Activated CD4-positive, alpha-beta T cell treated with anti-CD3 and anti-CD28 coated beads for 36 hours (primary cell): ENCODE measurements at regions not wholly inside any gene's neighbourhood (a gene's known extent, or its start where the extent isn't known, plus 50 kb on each side); places are given as distances from the start of the nearest gene placed in this dataset.

Source experiments
- ATAC-seq: fragments of 200-7000 bp; cut with Tn5 transposase; one replicate; pipeline ENCODE4 v1.10.0; 2021; ENCODE audit warnings: mild to moderate bottlenecking, moderate library complexity
- CTCF ChIA-PET: fragments of 350-600 bp; sonication (Branson Sonifier 250); formaldehyde crosslinking; loops from one replicate; lab custom pipeline; 2021; ENCODE audit warnings: antibody characterized with exemption; lab: Charles Lee
- POLR2A ChIA-PET: fragments of 350-600 bp; sonication (Branson Sonifier 250); formaldehyde crosslinking; loops from one replicate; lab custom pipeline; 2021; ENCODE audit warnings: antibody characterized with exemption, inconsistent platforms; lab: Charles Lee
- DNase-seq: peaks from one replicate; pipeline ENCODE4 v3.0.0-alpha.2; 2020
- H3K27ac Mint-ChIP-seq: one replicate; pipeline ENCODE4 v1.8.0; 2021; ENCODE audit warnings: mixed read lengths
- H3K27me3 Mint-ChIP-seq: one replicate; pipeline ENCODE4 v1.8.0; 2021; ENCODE audit warnings: mixed read lengths
- H3K36me3 Mint-ChIP-seq: one replicate; pipeline ENCODE4 v1.8.0; 2021; ENCODE audit warnings: low read depth, mixed read lengths
- H3K4me1 Mint-ChIP-seq: one replicate; pipeline ENCODE4 v1.8.0; 2021; ENCODE audit warnings: mixed read lengths
- H3K4me3 Mint-ChIP-seq: one replicate; pipeline ENCODE4 v1.8.0; 2021; ENCODE audit warnings: mild to moderate bottlenecking, moderate library complexity, mixed read lengths
- H3K9me3 Mint-ChIP-seq: one replicate; pipeline ENCODE4 v1.8.0; 2021; ENCODE audit warnings: low read depth, mixed read lengths
- intact Hi-C, 2 experiments: fragments of 100-400 bp; cut with DNase I in 1 of 2; cut with micrococcal nuclease in 1 of 2; formaldehyde crosslinking; loops; one replicate each; pipeline versions ENCODE4 v1.14.2 to v1.15.1; 2022 to 2024; cut with DNase I, micrococcal nuclease

- no peak for DNase-seq
- H3K9me3 Mint-ChIP-seq, result no peaks in the 10 kb centered on the region
- intact Hi-C loops, result no loop called here
These were observed 309.2 kb upstream of the SPTLC3 start for GRCh38 chr20:12699374-12700228.

GRCh38 chr20:12700701-12701100, 308.1 kb upstream of the SPTLC3 start:
- Mint-ChIP-seq H3K9me3 (no peaks in the 10 kb centered on the region), H3K36me3 (no peaks in the 10 kb centered on the region), H3K4me3 (no peak overlapping the region), H3K27ac (no peak overlapping the region), H3K4me1 (no peaks in the 10 kb centered on the region), H3K27me3 (no peaks in the 10 kb centered on the region)
- intact Hi-C loops, result no loop called here
- DNase-seq, result no peak
- ChIA-PET CTCF (no interaction called here), POLR2A (no interaction called here)
- no peak for ATAC-seq

More at GRCh38 chr20:12699374-12700228, 309.2 kb upstream of the SPTLC3 start:
- ChIA-PET POLR2A (no interaction called here), CTCF (no interaction called here)
- H3K27me3 Mint-ChIP-seq, result no peaks in the 10 kb centered on the region
- H3K27ac Mint-ChIP-seq, result no peak overlapping the region
- H3K36me3 Mint-ChIP-seq, result no peaks in the 10 kb centered on the region
- no peaks in the 10 kb centered on the region for H3K4me1 Mint-ChIP-seq
- ATAC-seq, result no peak
- no peak overlapping the region for H3K4me3 Mint-ChIP-seq

GRCh38 chr20:12702312-12702711, 306.5 kb upstream of the SPTLC3 start:
- ChIA-PET CTCF (interaction anchor here (0.6 kb wide), 1 partner anchor 11 kb away, joined by 3 read pairs; no protein-coding TSS in a partner anchor), POLR2A (no interaction called here)
- no peaks in the 10 kb centered on the region for H3K27me3 Mint-ChIP-seq
- no peak overlapping the region for H3K27ac Mint-ChIP-seq
- H3K9me3 Mint-ChIP-seq, result no peaks in the 10 kb centered on the region
- ATAC-seq (no peak), DNase-seq (no peak)
- no peaks in the 10 kb centered on the region for H3K36me3 Mint-ChIP-seq
- no peaks in the 10 kb centered on the region for H3K4me1 Mint-ChIP-seq
- H3K4me3 Mint-ChIP-seq, result no peak overlapping the region
- intact Hi-C loops, result no loop called here

GRCh38 chr20:12715371-12715770, 293.4 kb upstream of the SPTLC3 start:
- Mint-ChIP-seq H3K4me3 (no peak overlapping the region), H3K36me3 (no peaks in the 10 kb centered on the region), H3K27me3 (no peaks in the 10 kb centered on the region), H3K27ac (no peak overlapping the region), H3K4me1 (no peaks in the 10 kb centered on the region), H3K9me3 (no peaks in the 10 kb centered on the region)
- intact Hi-C loops, result loop anchor here in 1 of 2 experiments (10.0 kb wide), 1 partner anchor 61 kb away; no protein-coding TSS in a partner anchor
- no peak for DNase-seq
- no peak for ATAC-seq
- POLR2A ChIA-PET, result no interaction called here
- CTCF ChIA-PET, result no interaction called here

GRCh38 chr20:12715991-12716680, 292.6 kb upstream of the SPTLC3 start:
- H3K27me3 Mint-ChIP-seq, result no peaks in the 10 kb centered on the region
- intact Hi-C loops, result loop anchor here in 1 of 2 experiments (10.0 kb wide), 1 partner anchor 61 kb away; no protein-coding TSS in a partner anchor

GRCh38 chr20:12717061-12717460, 291.7 kb upstream of the SPTLC3 start:
- ATAC-seq (no peak), DNase-seq (no peak)
- Mint-ChIP-seq H3K4me1 (no peaks in the 10 kb centered on the region), H3K9me3 (no peaks in the 10 kb centered on the region), H3K4me3 (no peak overlapping the region), H3K36me3 (no peaks in the 10 kb centered on the region), H3K27ac (no peak overlapping the region), H3K27me3 (no peaks in the 10 kb centered on the region)
- ChIA-PET POLR2A (no interaction called here), CTCF (no interaction called here)
- intact Hi-C loops, result loop anchor here in 1 of 2 experiments (10.0 kb wide), 1 partner anchor 62 kb away; no protein-coding TSS in a partner anchor

More at GRCh38 chr20:12715991-12716680, 292.6 kb upstream of the SPTLC3 start:
- Mint-ChIP-seq H3K4me1 (no peaks in the 10 kb centered on the region), H3K9me3 (no peaks in the 10 kb centered on the region), H3K4me3 (no peak overlapping the region), H3K27ac (no peak overlapping the region), H3K36me3 (no peaks in the 10 kb centered on the region)
- ChIA-PET CTCF (no interaction called here), POLR2A (no interaction called here)
- ATAC-seq (no peak), DNase-seq (no peak)

GRCh38 chr20:12718619-12719018, 290.2 kb upstream of the SPTLC3 start:
- Mint-ChIP-seq H3K27me3 (no peaks in the 10 kb centered on the region), H3K4me3 (no peak overlapping the region), H3K36me3 (no peaks in the 10 kb centered on the region), H3K4me1 (no peaks in the 10 kb centered on the region), H3K9me3 (no peaks in the 10 kb centered on the region), H3K27ac (no peak overlapping the region)
- POLR2A ChIA-PET, result no interaction called here
- CTCF ChIA-PET, result no interaction called here
- intact Hi-C loops, result loop anchor here in 1 of 2 experiments (10.0 kb wide), 1 partner anchor 64 kb away; no protein-coding TSS in a partner anchor
- DNase-seq, result no peak
- no peak for ATAC-seq

- no peaks in the 10 kb centered on the region for H3K27me3 Mint-ChIP-seq
- DNase-seq, result no peak
- no peaks in the 10 kb centered on the region for H3K4me1 Mint-ChIP-seq
- H3K27ac Mint-ChIP-seq, result no peak overlapping the region
- H3K9me3 Mint-ChIP-seq, result peaks cover 2% of the 10 kb centered on the region
- ChIA-PET POLR2A (no interaction called here), CTCF (no interaction called here)
- no peaks in the 10 kb centered on the region for H3K36me3 Mint-ChIP-seq
- intact Hi-C loops, result no loop called here
- no peak overlapping the region for H3K4me3 Mint-ChIP-seq
- ATAC-seq, result no peak
These were observed 287.1 kb upstream of the SPTLC3 start for GRCh38 chr20:12721636-12722035.

- no peak for ATAC-seq
- H3K27me3 Mint-ChIP-seq, result no peaks in the 10 kb centered on the region
- H3K36me3 Mint-ChIP-seq, result no peaks in the 10 kb centered on the region
- H3K27ac Mint-ChIP-seq, result no peak overlapping the region
- no peaks in the 10 kb centered on the region for H3K4me1 Mint-ChIP-seq
- no peak for DNase-seq
- H3K9me3 Mint-ChIP-seq, result peaks cover 2% of the 10 kb centered on the region
- CTCF ChIA-PET, result no interaction called here
- POLR2A ChIA-PET, result no interaction called here
- intact Hi-C loops, result no loop called here
- no peak overlapping the region for H3K4me3 Mint-ChIP-seq
These were observed 286.7 kb upstream of the SPTLC3 start for GRCh38 chr20:12722091-12722490.

- ATAC-seq, result no peak
- H3K27me3 Mint-ChIP-seq, result no peaks in the 10 kb centered on the region
- H3K36me3 Mint-ChIP-seq, result no peaks in the 10 kb centered on the region
- POLR2A ChIA-PET, result no interaction called here
- intact Hi-C loops, result no loop called here
- no peaks in the 10 kb centered on the region for H3K4me1 Mint-ChIP-seq
- H3K27ac Mint-ChIP-seq, result no peak overlapping the region
- H3K4me3 Mint-ChIP-seq, result no peak overlapping the region
- CTCF ChIA-PET, result no interaction called here
- H3K9me3 Mint-ChIP-seq, result peaks cover 2% of the 10 kb centered on the region
- DNase-seq, result no peak
These were observed 285.0 kb upstream of the SPTLC3 start for GRCh38 chr20:12723811-12724210.

- no peak for DNase-seq
- POLR2A ChIA-PET, result no interaction called here
- intact Hi-C loops, result no loop called here
These were observed 280.0 kb upstream of the SPTLC3 start for GRCh38 chr20:12728782-12729181.

More at GRCh38 chr20:12728782-12729181, 280.0 kb upstream of the SPTLC3 start:
- Mint-ChIP-seq H3K27ac (no peak overlapping the region), H3K4me1 (no peaks in the 10 kb centered on the region), H3K27me3 (no peaks in the 10 kb centered on the region), H3K36me3 (no peaks in the 10 kb centered on the region), H3K4me3 (no peak overlapping the region), H3K9me3 (peaks cover 2% of the 10 kb centered on the region)
- CTCF ChIA-PET, result interaction anchor here (0.7 kb wide), 1 partner anchor 61 kb away, joined by 4 read pairs; no protein-coding TSS in a partner anchor
- no peak for ATAC-seq
